GM12864 (cell line): ENCODE measurements at regions not wholly inside any gene's neighbourhood (a gene's known extent, or its start where the extent isn't known, plus 50 kb on each side); places are given as distances from the start of the nearest gene placed in this dataset.

Source experiments
- DNase-seq: peaks from one replicate; pipeline ENCODE4 v3.0.0-alpha.2; 2011; ENCODE audit warnings: low read depth
- H3K4me3 ChIP-seq: 2 replicates; pipeline ENCODE4 v1.5.1; 2011; ENCODE audit warnings: mild to moderate bottlenecking, low read depth, low read length, control low read depth
- TF ChIP-seq, protein P1 (sequence below): IDR thresholded peaks from 2 replicates; pipeline ENCODE4 v1.5.1; 2011; ENCODE audit warnings: low read depth, mild to moderate bottlenecking, moderate library complexity, low read length, control low read depth, inconsistent platforms; ENCODE audit errors: missing control alignments

DNA sequence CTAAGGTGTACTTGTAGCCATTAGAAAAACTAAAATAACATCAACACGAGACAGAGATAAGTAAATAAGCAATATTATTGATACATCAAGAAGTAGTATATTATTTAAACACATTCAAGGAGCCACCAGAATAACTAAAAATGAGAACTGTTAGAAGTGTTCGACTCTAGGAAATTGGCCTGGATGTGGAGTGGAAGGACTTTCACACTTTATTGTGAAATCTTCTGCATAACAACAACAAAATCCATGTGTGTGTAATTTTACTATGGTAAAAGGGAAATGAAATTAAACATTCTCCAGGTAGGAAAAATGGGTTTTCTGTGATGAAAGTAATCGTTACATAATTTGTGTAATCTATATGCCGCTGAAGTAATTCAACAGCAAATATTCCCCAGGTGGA, 96.3 kb upstream of the RNF152 start:
- TF ChIP-seq, protein P1, sequence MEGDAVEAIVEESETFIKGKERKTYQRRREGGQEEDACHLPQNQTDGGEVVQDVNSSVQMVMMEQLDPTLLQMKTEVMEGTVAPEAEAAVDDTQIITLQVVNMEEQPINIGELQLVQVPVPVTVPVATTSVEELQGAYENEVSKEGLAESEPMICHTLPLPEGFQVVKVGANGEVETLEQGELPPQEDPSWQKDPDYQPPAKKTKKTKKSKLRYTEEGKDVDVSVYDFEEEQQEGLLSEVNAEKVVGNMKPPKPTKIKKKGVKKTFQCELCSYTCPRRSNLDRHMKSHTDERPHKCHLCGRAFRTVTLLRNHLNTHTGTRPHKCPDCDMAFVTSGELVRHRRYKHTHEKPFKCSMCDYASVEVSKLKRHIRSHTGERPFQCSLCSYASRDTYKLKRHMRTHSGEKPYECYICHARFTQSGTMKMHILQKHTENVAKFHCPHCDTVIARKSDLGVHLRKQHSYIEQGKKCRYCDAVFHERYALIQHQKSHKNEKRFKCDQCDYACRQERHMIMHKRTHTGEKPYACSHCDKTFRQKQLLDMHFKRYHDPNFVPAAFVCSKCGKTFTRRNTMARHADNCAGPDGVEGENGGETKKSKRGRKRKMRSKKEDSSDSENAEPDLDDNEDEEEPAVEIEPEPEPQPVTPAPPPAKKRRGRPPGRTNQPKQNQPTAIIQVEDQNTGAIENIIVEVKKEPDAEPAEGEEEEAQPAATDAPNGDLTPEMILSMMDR, result no peak
- H3K4me3 ChIP-seq, result no peak overlapping the region

DNA sequence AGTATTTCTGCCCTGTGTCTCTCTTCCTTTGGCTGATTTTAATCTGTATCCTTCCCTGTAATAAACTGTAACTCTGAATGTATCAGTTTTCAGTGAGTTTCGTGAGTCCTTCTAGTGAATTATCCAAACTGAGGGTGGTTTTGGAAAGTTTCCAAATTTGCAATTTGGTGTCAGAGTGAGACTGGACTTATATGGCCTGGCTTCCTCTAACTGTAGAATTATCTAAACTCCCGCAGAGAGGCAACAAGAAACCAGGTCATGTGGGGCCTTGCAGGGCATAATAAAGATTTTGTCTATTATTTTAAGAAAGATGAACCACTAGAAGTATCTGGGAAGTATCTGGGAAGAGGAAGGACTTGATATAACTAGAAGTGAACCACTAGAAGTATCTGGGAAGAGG, 95.3 kb upstream of the RNF152 start:
- H3K4me3 ChIP-seq, result no peak overlapping the region
- TF ChIP-seq, protein P1, result no peak
- DNase-seq, result no peak

More for the DNA sequence above, 96.3 kb upstream of the RNF152 start:
- DNase-seq, result no peak

DNA sequence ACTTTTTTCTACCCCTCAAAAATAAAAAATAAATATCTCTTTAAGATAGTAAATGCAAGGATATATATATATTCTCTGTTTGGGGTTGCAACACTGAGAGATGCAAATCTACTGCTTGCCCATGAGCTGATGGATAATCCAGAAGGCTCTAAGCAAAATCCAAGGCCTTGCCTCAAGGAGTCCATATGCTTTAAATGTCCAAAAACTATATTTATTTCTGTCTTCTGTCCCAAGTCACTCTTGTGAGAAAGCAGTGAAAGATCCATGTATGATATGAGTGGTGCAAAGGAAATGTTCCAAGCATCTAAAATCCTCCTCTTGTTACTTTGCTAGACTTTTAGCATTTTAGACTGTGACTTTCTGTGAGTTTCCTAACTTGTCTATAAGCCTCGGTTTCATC, 92.9 kb upstream of the RNF152 start:
- DNase-seq, result no peak
- no peak overlapping the region for H3K4me3 ChIP-seq
- TF ChIP-seq, protein P1, result no peak

DNA sequence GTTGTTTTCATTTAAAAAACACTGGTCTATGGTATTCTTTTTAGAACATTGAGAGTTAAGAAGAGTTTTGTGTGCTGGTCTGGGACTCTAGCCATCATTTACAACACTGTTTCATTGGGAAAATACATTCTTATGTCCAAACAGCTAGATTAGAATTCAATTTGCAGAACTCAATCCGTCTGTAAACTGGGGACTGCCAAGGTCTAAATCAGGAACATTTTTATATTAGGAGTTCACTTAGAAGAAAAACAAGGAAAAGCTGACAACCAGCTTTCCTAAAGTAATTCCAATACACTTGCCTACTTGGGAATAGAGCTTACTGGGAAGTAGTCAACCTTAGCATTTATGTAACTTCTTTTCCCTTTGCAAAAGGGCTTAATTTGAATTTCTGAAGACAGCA, 91.5 kb upstream of the RNF152 start:
- H3K4me3 ChIP-seq, result no peak overlapping the region
- TF ChIP-seq, protein P1, result no peak
- DNase-seq, result no peak

DNA sequence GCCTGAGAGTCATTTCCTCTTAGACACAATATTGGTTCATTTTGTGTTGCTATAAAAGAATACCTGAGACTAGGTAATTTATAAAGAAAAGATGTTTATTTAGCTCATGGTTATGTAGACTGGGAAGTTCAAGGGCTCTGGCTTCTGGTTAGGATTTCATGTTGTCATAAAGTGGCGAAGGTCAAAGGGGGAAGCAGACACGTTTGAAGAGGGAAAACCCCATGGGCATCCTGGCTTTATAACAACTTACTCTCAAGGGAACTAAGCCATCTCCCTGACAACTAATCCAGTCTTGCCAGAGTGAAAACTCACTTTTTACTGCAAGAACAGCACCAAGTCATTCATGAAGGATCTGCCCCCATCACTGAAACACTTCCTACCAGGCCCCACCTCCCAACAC, 89.7 kb upstream of the RNF152 start:
- no peak for DNase-seq
- TF ChIP-seq, protein P1, result no peak
- no peak overlapping the region for H3K4me3 ChIP-seq

DNA sequence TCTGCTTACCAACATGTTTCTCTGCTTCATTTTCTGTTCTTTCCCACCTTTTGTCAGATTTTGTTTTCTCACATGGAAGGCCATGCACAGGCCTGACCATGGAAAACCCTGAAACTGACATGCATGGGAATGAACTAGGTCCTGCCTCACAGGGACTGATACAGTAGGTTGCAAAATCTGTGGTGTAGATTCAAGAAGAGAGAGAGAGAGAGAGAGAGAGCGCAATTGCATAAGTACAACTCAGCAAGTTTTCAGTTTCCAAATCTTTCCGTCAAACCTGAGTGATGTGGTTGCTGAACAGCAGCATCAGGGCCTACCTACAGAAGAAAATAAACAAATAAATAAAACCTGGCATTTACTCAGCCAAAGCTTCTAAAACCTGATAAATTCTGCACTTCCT, 87.5 kb upstream of the RNF152 start:
- TF ChIP-seq, protein P1, result no peak
- no peak for DNase-seq
- no peak overlapping the region for H3K4me3 ChIP-seq

DNA sequence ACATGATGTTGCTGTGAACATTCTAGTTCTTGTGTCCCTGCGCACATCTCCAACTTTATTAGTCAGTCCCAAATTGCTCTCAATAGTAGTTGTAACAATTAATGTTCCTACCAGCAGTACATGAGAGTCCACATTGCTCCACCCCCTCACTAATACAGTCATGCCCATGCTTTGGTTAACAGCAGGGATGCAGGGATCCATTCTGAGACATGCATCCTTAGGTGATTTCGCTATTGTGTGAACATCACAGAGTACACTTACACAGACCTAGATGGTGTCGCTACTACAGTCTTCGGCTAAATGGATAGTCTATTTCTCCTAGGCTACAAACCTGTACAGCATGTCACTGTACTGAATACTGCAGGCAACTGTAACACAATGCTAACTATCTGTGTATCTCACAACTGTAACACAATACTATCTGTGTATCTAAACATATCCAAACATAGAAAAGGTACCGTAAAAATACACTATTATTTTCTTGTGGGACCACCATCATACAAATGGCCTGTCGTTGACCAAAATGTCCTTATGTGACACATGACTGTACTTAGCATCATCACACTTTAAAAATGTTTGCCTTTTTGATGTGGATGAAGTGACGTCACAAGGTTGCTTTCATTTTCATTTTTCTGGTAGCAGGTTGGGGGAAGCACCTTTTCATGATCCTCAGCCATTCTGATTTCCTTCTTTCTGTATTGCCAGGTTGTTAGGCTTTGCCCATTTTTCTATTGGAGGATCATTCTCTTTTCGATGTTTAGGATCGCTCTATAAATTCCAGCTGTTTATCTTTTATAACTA, 82.9 kb upstream of the RNF152 start:
- TF ChIP-seq, protein P1, result no peak
- DNase-seq, result no peak
- H3K4me3 ChIP-seq, result no peak overlapping the region
